ENCODE measurements at regions not wholly inside any gene's neighbourhood (a gene's known extent, or its start where the extent isn't known, plus 50 kb on each side); places are given as distances from the start of the nearest gene placed in this dataset.
"Not testable (repeated sequence)": the region's sequence is repeated elsewhere in the genome, so short reads cannot be mapped to it uniquely, and the experiment has no call there.

DNA sequence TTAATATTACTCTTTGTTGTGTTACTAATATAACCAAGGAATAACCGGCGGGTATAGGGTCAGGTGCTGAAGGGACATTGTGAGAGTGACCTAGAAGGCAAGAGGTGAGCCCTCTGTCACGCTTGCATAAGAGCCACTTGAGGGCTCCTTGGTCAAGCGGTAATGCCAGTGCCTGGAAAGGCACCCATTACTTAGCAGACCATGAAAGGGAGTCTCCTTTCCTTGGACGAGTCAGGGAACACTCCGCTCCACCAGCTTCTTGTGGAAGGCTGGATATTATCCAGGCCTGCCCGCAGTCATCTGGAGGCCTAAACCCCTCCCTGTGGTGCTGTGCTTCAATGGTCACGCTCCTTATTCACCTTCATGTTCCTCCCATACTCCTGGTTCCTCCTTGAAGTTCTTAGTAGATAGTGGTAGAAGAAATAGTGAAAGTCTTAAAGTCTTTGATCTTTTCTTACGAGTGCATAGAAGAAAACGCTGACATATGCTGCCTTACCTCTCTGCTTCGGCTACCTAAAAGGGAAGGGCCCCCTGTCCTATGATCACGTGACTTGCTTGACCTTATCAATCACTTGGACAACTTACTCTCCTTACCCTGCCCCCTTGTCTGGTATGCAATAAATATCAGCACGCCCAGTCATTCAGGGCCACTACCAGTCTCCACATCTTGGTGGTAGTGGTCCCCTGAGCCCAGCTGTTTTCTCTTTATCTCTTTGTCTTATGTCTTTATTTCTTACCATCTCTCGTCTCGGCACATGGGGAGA lies 59.6 kb upstream of the DMRTB1 start:
- DNase-seq = not testable (repeated sequence)

DNA sequence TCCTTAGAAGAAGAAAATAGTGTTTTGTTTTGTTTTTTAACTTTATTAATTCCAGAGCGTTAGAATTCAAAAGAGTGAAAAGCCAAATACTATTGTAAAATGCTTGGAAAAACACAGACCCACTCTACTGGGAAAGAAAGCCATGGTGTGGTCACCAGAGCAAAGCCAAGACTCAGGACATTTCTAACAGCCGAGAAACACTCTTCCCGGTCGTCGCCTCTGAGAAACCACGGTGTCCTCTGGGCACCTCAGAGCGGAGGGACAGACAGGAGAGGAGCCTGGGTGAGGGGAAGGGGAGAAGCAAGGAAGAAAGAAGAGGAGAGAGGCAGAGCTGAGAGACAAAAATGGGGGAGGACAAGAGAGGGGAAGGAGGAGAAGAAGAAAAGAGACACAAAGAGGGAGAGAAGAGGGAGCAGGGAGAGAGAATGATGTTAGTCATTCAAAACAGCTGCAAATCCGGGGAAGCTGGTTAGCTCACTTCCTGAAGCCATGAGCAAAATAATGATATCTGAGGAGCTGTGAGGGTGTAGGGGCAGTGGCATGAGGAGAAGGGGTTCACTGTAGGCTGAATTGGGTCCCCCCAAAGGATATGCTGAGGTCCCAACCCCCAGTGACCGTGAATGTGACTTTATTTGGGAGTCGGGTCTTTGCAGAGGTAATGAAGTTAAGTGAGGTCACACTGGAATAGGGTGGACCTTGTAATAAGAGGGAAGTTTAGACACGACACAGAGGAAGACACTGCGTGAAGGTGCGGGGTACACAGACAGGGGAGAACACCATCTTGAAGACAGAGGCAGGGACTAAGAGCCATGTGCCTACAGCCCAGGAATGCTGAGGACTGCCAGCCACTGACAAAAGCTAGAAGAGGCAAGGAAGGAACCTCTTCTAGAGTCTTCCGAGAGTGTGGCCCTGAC lies 58.2 kb upstream of the DMRTB1 start:
- no peak for DNase-seq

DNA sequence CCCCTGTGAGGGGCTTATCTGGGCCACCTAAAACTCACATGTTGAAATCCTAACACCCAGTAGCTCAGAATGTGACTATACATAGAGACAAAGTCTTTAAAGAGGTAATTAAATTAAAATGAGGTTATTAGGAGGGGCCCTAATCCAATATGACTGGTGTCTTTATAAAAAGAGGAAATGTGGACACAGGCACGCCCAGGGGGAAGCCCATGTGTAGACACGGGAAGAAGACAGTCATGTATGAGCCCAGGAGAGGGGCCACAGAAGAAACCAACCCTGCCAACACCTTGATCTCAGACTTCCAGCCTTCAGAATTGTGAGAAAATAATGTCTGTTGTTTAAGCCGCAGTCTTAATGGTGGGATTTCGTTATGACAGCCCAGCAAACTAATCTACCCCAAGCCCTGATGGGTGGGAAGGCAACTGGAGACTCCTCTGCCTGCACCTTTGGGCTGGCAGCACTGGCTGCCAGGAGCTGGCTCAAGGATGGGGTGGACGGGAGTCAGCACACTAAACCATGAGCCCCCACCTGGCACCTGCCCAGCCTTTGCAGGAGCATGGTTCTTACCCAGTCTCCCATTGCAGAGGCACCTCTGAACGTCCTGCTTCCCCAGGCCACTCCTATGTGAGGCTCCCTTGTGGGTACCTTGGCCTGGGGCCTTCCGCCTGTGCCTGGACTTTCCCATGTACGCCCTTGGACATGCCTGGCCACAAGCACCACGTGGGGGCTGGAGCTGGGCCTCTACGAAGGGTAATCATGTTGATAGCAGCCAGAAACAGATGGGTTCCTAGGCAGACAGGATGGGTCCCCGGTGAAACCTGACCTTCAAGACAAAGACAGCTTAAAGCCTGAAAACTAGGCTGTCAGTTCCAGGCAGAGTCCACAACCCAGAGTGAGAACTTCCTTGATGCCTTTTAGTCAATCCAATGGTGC lies 57.1 kb upstream of the DMRTB1 start:
- DNase-seq = no peak

DNA sequence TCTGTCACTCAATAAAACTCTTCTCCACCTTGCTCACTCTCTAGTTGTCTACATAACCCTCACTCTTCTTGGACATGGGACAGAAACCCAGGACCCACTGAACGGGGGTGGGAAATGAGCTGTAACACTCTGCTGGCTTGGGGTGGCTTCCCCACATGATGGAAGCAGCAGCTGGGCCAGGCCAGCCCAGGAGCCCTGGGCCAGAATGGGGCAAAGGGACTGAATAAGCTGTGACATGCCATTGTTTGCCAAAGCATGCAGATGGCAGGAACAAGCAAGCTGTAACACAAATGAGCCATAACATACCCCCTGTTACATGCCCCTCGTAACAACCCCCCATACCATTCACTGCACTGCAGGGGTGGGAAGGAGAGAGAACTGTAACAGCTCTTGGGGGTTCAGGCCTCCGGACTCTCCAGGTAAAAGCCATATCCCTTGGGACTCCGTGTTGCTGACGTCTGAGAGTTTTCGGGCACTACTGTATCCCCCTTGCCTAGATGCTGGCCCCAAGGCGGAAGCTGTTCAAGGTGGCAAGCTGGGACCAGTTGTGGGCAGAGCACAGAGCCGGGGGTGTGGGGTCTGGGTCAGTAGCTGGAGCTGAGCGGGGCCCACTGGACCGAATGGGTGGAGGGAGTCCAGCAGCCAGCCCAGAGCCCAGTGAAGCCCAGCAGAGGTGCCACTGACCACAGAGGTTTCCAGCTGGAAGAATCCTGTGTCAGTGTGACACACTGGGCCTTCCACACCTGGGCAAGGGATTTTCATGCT lies 56.1 kb upstream of the DMRTB1 start:
- no peak for DNase-seq

DNA sequence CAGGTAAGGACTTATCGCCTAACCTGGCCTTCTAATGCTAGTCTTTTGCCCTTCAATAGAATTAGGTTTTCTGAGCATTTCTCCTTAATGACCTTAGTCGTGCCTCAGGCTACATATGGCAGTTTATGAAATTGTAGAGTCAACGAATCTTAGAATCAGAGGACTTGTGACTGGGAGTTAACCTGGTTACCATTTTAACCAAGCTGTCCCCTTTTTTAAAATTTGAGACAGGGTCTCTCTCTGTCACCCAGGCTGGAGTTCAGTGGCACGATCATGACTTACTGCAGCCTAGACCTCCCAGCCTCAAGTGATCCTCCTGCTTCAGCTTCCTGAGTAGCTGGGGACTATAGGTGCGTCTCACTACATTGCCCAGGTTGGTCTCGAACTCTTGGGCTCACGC lies 53.5 kb upstream of the DMRTB1 start:
- DNase-seq = no peak

DNA sequence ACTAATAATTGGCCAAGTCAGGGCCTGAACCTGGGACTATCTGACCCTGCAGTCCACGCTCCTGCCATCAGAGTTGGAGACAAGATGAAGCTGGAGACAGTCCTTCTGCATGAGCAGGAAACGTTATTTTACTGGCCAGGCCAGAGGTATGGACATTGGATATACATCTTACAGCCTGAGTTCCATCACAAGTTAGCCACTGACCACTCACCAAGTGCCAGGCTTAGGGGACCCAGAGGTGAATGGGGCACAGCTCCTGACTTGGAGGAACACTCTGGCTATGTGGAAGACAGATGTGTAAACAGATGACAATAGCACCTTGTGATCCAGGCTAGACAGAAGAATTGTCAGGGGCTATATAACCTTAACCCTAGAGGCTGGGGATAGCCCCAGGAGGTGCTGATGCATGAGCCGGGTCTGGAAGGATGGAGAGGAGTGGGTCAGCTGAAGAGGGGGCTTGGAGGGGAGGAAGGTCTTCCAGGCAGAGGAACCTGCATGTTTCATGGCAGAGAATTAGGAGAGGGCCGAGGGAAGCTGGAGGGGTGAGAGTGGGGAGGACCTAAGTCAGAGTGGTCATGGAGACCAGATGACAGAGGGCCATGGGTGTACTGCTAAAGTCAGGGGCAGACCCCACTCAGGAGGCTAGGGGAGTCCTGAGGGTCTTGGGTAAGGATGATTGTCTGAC lies 52.5 kb upstream of the DMRTB1 start:
- DNase-seq = no peak

DNA sequence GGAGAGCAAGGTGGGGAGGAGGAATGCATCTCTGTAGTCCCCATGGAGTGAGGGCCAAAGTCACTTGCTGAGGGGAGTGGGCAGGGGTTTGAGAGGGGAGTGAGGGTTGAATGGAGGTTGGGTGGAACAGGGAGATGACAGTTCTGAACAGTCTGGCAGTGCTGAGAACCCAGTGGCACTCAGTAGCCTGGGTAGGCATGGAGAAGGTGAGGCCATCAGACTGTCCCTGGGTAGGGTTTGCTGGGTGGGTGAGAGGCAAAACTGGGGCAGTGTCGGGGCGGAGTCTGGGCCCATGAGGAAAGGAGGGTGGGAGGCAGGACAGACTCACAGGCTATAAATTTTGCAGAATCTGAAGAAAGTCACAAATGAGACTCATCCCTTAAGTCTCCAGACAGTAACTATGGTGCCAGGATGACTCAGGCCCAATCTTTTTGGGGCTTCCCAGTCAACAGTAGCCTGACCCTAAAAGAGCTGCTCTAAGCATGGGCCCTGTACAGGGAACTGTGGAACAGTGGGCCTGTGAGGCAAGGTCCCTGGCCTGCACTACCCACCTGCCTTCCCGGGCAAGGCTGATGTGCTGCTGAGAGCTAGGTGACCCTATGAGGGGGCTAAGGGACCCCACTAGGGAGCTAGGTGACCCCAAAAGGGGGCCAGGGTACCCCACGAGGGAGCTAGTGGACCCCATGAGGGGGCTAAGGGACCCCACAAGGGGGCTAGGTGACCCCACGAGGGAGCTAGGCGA lies 51.0 kb upstream of the DMRTB1 start:
- DNase-seq = no peak

DNA sequence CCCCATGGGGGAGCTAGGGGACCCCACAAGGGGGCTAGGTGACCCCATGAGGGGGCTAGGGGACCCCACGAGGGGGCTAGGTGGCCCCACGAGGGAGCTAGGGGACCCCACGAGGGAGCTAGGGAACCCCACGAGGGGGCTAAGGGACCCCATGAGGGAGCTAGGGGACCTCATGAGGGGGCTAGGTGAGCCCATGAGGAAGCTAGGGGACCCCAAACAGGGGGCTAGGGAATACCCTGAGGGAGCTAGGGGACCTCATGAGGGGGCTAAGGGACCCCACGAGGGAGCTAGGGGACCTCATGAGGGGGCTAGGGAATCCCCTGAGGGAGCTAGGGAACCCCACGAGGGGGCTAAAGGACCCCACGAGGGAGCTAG lies 50.5 kb upstream of the DMRTB1 start:
- no peak for DNase-seq

DNA sequence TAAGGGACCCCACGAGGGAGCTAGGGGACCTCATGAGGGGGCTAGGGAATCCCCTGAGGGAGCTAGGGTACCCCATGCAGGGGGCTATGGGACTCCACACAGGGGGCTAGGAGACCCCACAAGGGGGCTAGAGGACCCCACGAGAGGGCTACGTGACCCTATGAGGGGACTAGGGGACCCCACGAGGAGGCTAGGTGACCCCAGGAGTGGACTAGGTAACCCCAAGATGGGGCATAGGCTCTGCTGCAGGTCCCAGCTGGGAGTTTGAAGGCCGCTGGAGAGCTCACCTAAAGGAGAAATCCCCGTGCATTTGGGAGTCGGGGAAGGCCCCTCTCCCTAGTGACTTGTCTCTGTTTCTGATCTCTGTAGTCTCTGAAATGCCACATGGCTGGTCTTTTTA lies 50.0 kb upstream of the DMRTB1 start:
- DNase-seq = no peak

All from femur (tissue), 1 donor.